AG08396 (cell line): ENCODE measurements at regions not wholly inside any gene's neighbourhood (a gene's known extent, or its start where the extent isn't known, plus 50 kb on each side); places are given as distances from the start of the nearest gene placed in this dataset.

Experiments used
- DNase-seq: peaks from one replicate; pipeline ENCODE4 v3.0.0; 2012; ENCODE audit warnings: low spot score, mixed read lengths

GRCh38 chrX:38887222-38887621 lies 86.0 kb downstream of the MID1IP1 start:
- no peak for DNase-seq

GRCh38 chrX:38890326-38890725 lies 89.1 kb downstream of the MID1IP1 start:
- DNase-seq, result no peak

- DNase-seq, result no peak
Measured at GRCh38 chrX:38890963-38891362, 89.7 kb downstream of the MID1IP1 start.

GRCh38 chrX:38891641-38892413 lies 90.6 kb downstream of the MID1IP1 start:
- no peak for DNase-seq

GRCh38 chrX:38893441-38893840 lies 92.2 kb downstream of the MID1IP1 start:
- no peak for DNase-seq

GRCh38 chrX:38895775-38896174 lies 94.5 kb downstream of the MID1IP1 start:
- no peak for DNase-seq

- DNase-seq, result no peak
Measured at GRCh38 chrX:38896724-38897298, 95.6 kb downstream of the MID1IP1 start.

GRCh38 chrX:38898261-38898660 lies 97.0 kb downstream of the MID1IP1 start:
- no peak for DNase-seq

- DNase-seq, result no peak
Measured at GRCh38 chrX:38899650-38900049, 98.4 kb downstream of the MID1IP1 start.

- DNase-seq, result no peak
Measured at GRCh38 chrX:38900719-38901118, 99.5 kb downstream of the MID1IP1 start.

- no peak for DNase-seq
Measured at GRCh38 chrX:38902972-38903492, 101.8 kb downstream of the MID1IP1 start.

- DNase-seq, result no peak
Measured at GRCh38 chrX:38916801-38917200, 115.5 kb downstream of the MID1IP1 start.

GRCh38 chrX:38917954-38918353 lies 116.7 kb downstream of the MID1IP1 start:
- DNase-seq, result no peak

GRCh38 chrX:38919202-38919601 lies 117.9 kb downstream of the MID1IP1 start:
- DNase-seq, result no peak

GRCh38 chrX:38919853-38920528 lies 118.7 kb downstream of the MID1IP1 start:
- no peak for DNase-seq

GRCh38 chrX:38923451-38923969 lies 122.3 kb downstream of the MID1IP1 start:
- DNase-seq, result no peak

GRCh38 chrX:38927592-38927991 lies 126.3 kb downstream of the MID1IP1 start:
- no peak for DNase-seq

- DNase-seq, result peak; percentile 65
Measured at GRCh38 chrX:38929966-38930421, 128.7 kb downstream of the MID1IP1 start.

GRCh38 chrX:38930474-38930873 lies 129.2 kb downstream of the MID1IP1 start:
- no peak for DNase-seq

- DNase-seq, result no peak
Measured at GRCh38 chrX:38935561-38935960, 134.3 kb downstream of the MID1IP1 start.

- DNase-seq, result no peak
Measured at GRCh38 chrX:38937400-38937799, 136.1 kb downstream of the MID1IP1 start.

GRCh38 chrX:38937926-38938325 lies 136.7 kb downstream of the MID1IP1 start:
- DNase-seq, result no peak

- DNase-seq, result no peak
Measured at GRCh38 chrX:38939067-38939466, 137.8 kb downstream of the MID1IP1 start.
